ENCODE measurements at regions not wholly inside any gene's neighbourhood (a gene's known extent, or its start where the extent isn't known, plus 50 kb on each side); places are given as distances from the start of the nearest gene placed in this dataset.
"Not testable (repeated sequence)": the region's sequence is repeated elsewhere in the genome, so short reads cannot be mapped to it uniquely, and the experiment has no call there.

DNA sequence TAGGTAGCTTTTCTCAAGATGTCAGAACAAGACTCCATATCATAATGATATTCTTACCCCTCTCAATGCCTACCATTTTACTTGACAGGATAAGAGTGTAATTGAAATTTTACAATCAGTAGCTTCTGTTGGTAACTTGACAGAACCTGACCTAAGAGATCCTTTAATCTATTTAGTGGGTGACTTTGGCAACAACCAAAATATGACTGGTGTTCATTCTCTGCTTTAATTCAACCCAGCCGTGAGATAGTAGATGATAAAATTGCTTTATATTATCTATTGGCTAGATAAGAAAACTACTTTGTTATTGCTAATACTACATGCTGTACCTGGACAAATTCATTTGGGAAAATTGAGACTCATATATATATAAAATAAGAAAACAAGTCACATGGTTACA, 770.2 kb upstream of the NXPH2 start:
- DNase-seq (ENCODE audit: low spot score): no peak

DNA sequence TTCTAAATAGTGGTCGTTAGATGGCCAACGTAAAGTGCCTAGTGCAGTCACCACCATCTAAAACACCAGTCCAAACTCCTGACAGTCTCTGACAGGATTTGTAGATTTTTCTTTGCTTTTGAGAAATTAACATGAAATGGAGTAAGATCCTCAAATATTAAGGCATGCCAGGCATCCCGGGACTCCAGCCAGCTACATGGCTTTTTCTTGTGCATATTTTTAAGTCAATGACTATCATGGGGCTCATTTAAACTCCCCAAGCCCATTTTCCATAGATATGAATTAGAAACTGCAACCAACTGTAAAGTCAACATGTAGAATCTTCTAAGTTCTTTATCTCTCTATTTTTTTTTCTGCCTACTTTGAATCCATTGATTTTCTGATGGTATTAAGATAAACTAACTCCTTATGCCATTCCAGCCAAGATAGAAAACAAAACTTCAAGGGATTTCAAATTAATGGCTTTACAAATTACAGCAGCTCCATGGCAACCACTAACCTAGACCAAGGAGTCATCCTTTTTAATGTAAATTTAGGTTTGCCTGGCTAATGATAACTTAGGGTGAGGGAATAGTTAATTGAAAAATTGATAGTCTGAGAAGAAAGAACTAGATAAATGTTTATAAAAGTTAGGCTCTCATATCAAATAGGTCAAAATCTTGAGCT, 764.1 kb upstream of the NXPH2 start:
- no peak for DNase-seq (ENCODE audit: low spot score)

DNA sequence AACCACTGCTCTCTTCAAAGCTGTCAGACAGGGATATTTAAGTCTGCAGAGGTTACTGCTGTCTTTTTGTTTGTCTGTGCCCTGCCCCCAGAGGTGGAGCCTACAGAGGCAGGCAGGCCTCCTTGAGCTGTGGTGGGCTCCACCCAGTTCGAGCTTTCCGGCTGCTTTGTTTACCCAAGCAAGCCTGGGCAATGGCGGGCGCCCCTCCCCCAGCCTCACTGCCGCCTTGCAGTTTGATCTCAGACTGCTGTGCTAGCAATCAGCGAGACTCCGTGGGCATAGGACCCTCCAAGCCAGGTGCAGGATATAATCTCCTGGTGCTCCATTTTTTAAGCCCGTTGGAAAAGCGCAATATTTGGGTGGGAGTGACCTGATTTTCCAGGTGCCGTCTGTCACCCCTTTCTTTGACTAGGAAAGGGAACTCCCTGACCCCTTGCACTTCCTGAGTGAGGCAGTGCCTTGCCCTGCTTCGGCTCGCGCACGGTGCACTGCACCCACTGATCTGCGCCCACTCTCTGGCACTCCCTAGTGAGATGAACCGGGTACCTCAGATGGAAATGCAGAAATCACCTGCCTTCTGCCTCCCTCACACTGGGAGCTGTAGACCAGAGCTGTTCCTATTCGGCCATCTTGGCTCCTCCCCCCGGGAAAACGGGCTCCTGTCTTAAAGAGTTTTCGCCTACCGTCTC, 758.3 kb upstream of the NXPH2 start:
- not testable (repeated sequence) for DNase-seq (ENCODE audit: low spot score)

DNA sequence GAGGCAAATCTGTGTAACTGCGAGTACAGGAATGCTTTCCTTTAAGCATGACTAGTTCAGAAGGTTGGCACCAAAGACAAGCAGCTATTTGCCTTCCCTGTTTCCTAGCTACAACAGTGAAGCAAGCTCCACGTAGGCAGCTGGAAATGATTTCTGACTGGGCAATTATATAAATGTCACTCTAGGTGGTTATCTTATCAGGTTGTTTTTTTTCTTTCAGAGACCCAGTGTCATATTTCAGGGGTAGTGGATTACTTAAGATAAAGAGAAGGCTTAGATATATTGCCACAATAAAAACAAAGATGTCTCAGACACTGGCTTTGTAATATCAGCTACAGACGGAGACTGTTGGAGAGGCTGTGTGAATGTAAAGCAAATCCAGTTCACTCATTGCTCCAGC, 748.9 kb upstream of the NXPH2 start:
- DNase-seq (ENCODE audit: low spot score): no peak

DNA sequence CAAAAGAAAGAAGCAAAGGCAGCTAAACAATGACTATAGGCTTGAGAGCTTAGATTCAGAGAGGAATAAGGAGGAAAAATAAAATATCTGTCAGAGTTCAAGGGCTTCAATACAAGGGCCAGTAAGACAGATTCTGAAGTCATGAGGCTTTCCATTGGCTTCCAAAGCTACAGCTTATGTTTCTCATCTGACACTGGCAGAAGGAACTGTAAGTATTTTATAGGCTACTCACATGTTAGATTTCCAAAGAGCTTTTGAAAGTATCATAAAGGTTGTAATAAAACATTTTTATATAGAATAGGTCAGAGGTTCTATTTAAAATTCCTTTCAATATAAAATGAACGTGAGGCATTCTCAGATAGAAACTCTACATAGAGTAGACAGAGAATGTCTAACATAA, 746.6 kb upstream of the NXPH2 start:
- no peak for DNase-seq (ENCODE audit: low spot score)

DNA sequence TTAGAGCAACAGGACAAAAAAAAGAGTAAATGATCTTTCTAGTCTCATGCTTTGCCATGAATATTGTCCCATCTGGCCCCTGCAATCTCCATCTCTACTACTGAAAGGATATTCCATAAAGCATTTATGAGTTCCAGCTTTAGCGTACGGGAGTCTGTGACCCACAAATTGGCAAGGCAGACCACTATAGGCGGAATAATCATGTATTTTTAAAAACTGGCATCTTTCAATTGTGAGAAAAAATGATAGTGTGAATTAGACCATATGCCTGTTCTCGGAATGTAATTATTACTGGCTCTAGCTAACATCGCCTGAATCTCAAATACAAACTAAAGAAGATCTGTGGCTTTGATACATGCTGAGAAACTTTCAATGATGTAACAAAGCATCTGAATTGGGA, 738.1 kb upstream of the NXPH2 start:
- no peak for DNase-seq (ENCODE audit: low spot score)

DNA sequence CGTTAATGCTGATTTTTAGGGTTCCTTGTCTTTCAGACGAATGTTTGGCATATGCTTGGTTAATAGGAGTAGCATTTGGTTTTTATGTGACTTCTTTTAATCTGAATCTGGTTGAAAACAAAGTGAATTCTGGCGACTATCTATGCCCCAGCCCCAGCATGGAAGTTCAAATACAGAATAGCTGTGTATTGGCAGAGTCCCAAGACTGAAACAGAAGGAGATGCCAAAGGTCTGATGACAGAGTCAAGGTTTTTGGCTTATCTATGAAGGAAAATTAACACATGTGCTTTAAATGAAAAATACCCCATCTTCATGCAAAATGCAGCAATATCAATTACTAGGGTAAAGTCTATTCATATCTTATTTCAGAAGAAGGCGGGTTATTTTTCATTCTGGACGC, 734.8 kb upstream of the NXPH2 start:
- DNase-seq (ENCODE audit: low spot score): no peak

DNA sequence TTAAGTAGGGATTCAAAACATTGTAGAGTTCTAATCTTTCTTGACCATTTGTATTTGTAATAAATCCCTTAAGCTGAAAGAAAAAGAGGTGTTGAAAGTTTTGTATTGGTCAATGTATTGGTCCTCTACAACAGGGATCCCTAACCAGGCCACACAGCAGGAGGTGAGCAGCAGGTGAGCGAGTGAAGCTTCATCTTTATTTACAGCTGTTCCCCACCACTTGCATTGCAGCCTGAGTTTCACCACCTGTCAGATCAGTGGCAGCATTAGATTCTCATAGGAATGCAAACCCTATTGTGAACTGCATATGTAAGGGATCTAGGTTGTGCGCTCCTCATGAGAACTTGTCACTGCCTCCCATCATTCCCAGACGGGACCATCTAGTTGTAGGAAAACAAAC, 715.7 kb upstream of the NXPH2 start:
- no peak for DNase-seq (ENCODE audit: low spot score)

DNA sequence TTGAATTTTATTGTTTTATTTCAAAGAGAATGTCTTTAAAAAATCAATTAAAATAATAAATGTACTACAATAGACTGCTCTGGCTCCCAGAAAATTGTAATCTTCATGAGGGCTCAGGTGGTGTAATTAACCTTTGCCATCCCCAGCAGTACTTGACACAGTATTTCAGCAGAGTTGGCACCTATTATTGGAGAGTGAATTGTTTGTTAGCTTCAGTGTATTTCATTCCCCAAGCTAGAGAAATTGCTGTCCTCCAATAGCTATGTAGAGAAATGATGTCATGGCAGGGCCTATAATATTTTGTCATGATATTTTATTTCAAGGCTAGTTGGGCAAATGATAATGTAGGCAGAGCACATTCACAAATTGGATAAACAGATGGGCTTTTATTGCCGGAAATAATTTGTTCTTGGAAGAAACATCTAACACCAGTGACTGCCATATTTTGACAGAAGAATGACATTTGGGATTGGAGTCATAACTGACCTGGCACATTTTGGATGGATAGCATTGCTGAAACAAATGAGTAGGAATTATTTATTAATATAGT, 712.0 kb upstream of the NXPH2 start:
- no peak for DNase-seq (ENCODE audit: low spot score)

DNA sequence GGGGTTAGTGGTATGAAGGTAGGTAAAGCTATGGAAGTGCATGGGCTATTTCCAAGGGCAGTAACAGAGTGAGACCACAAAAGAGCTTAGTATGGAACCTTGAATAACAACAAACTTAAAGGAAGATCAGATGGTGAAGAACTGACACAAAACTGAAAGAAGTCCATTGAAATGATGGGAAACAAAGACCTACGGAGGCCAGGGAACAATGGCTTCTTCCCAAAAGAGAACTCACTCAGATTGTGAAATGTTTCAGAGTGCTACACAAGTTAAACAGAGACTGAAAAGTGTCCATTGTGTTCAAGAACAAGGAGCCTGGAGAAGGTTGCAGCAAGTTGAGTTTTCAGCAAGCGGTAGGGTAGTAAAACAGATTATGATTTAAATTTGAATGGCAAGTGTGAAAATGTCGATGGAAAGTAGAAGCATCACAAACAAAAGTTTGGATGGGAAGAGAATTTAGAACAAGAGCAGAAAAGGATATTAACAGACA, 700.0 kb upstream of the NXPH2 start:
- no peak for DNase-seq (ENCODE audit: low spot score)

DNA sequence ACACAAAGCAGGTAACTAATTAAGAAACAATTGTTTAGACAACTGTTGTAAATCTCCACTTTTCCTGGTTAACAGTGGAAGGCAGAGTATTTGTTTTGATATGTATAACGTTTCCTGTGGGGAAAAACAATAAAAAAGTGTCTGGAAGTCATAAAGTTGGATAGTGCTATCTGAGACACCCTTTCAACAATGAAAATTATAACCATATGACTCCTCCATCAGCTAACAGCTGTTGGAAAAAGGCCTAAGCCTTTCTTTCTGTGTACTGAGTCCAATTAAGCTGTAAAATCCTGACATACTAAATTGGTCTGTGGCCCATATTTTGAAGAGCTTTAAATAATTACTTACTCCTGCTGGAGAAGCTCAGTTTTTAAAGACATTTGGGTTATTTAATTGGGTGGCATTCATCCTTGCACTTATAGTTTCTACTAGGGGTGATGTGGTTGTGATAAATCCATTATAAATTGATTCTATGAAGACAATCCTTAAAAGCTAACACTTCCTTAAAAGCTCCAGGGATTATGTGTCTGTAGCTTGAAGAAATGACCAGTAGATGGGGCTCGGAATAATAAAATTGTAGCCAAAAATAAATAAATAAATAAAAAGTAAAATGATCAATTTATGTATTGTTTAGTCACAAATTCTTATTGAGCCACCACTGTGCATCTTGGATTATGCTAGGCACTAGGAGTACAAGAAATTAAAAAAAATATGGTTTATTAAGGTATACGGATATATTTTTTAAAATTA, 698.1 kb upstream of the NXPH2 start:
- DNase-seq (ENCODE audit: low spot score): no peak

DNA sequence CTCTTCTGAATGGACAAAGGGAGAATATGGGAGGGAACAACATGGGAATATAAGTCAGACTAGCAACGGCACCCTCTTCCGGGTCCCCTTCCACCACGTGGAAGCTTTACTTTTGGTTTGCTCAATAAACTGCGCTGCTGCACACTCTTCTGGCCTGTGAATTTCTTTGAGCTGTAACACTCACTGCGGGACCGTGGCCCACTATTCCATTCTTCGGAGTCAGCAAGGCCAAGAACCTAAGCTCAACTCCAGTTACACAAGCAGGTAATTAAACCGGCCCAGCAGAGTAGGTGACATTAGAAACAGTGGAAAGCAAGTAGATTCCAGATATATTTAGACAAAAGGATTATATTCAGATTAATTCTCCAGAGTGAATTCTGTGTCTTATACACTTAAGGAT, 697.4 kb upstream of the NXPH2 start:
- DNase-seq (ENCODE audit: low spot score): no peak

DNA sequence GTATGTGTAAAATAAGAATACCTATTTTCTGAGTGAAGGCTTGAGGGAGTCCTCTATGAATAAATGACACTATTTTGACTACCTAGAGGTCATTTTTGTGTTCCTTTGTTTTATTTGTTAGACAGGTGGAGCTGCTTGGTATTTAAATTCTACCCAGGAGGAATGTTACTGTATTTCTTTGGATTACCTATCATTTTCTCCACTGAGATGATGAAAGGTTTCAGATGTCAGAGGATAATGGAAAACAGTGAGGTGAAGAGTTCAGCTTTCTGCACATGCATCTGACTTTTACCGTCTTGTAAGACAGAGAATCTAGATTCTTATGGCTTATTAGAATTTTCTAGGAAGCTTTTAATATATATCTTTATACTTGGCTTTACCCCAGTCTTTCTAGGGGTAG, 689.8 kb upstream of the NXPH2 start:
- DNase-seq (ENCODE audit: low spot score): no peak

DNA sequence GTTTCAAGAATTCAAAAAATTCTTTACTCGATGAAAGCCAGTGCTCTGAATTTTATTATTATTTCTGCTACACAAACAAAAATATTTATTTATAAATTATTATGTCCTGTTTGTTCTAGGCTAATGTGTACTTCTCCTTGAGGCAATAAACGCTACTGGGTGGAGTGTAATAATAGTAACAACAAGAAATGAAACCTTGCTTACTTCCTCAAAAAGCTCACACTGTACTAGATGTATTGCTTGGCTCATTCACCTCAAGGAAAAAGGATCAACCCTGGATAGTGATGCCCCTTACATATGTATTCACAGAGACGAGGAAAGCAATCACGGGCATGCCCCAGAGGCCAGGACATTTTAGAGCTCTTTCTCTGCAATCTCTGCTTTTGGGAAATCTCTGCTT, 685.6 kb upstream of the NXPH2 start:
- DNase-seq (ENCODE audit: low spot score): no peak

DNA sequence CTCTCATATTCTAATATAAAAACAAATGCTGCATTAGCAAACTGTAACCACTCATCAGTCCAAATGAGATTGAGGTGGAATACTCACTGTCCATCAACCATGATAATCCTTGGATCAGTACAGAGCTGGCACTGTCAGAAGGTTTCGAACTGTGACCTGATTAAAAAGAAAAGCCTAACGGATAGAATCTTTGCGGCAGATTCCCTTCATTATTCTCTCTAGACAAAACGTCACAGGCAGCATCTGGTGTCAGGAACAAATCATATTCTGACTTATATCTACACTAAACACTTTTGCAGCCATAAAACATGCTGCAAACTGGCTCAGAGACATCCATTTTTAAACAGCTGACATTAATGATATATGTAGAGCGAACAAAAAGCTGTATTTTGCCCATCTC, 677.7 kb upstream of the NXPH2 start:
- no peak for DNase-seq (ENCODE audit: low spot score)

DNA sequence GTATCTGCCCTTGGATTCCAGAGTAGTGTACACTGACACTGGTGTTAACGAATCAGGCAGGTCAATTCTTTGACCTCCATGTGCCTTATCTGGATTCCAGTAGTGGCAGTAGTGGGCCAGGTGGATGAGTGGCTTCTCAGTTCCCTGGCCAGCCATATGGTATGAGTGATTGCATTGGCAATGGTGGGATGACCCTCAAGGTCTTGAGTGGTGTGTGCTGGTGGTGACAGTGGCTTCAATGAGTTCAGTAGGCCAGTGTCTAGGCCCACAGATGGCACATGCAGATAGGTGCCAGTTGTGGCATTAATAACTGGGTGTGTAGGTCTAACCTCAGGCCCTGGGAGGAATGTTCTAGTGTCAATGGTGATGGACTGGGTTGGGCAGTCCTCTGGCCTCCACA, 674.1 kb upstream of the NXPH2 start:
- DNase-seq (ENCODE audit: low spot score): no peak

DNA sequence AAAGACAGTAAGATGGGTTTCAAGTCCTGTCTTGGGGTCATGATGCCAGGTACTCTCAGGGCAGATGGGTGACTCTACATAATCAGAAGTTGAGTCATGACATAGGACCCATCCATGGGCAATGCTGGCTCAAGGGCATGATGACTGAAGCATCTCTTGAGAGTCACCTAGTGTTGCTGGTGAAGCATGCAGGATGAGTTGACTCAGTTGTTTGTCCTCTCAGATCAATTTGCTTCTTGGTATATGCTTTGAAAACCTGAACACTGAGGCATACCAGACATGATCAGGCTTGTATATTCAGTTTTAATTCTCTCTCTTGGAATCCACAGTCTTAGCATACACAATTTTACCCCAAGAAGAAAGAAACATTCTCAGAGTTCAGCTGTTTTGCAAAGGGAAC, 658.9 kb upstream of the NXPH2 start:
- DNase-seq (ENCODE audit: low spot score): no peak

DNA sequence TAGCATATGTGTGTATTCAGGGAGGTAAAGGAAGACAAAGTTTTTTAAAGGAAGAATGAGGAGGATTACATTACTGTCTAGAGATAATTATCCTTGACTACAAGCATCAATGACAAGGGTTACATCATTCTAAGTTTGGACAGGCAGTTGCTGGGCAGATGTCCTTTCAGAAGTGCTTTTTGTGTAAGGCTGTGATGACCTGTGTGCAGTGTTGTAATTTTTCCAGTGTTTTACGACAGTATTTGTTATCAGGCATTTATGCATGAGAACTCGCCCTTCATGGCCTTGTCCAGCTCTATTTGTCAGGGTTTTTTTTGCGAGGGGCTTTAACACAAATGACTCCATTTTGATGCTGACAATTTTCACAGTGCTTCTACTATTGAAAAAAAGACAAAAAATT, 658.3 kb upstream of the NXPH2 start:
- DNase-seq (ENCODE audit: low spot score): no peak

DNA sequence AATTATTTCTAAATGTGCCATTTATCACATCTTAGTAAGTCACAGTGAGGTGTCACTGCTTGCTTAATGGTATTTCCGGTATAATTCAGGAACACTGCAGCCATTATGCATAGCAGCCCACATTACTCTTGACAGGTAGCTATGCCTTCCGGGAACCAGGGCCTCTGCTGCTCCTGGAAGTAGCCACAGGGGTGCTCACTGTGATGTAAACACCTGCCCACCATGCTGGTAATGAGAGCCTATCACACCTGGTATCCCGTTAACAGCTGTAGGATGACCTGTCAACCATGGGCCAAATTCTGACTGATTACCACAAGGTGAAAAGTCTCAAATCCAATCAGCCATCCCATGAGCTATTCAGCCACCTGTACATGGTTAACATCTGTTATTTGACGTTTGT, 647.0 kb upstream of the NXPH2 start:
- no peak for DNase-seq (ENCODE audit: low spot score)

DNA sequence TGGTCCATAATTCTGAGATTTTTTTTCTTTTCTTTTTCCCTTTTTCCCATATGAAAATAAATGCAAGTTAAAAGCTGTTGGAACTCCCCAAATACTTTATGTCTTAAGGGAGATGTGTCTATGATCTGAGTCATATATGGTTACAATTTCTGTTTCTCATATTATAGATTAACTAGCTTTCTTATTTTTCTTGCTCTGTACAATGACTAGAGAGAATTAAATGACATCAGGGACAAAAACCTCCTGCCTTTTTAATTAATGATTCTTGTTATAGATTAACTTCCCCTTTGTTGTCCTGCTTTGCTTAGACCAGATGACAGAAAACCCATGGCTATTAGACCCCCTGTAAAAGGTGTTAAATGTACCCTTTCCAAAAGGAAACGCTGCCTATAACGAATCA, 643.9 kb upstream of the NXPH2 start:
- DNase-seq (ENCODE audit: low spot score): no peak

DNA sequence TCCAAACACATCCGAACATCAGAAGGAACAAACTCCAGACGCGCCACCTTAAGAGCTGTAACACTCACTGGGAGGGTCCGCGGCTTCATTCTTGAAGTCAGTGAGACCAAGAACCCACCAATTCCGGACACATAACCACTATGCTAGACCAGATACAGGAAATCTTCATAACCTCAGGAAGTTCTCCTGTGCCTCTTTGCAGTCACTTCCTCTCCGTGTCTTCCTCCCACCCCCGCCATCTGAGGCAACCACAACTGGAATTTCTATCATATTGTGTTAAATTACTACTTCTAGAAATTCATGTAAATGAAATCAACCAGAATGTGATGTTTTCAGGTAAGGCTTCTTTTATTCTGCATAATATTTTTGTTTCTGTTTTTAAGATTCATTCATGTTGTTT, 631.0 kb upstream of the NXPH2 start:
- no peak for DNase-seq (ENCODE audit: low spot score)

DNA sequence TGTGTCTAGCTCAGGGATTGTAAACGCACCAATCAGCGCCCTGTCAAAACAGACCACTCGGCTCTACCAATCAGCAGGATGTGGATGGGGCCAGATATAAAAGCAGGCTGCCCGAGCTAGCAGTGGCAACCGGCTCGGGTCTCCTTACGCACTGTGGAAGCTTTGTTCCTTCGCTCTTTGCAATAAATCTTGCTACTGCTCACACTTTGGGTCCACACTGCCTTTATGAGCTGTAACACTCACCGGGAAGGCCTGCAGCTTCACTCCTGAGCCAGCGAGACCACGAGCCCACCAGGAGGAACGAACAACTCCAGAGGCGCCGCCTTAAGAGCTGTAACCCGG, 630.6 kb upstream of the NXPH2 start:
- not testable (repeated sequence) for DNase-seq (ENCODE audit: low spot score)
